ENCODE measurements at regions not wholly inside any gene's neighbourhood (a gene's known extent, or its start where the extent isn't known, plus 50 kb on each side); places are given as distances from the start of the nearest gene placed in this dataset.

- no peak for ATAC-seq
- Mint-ChIP-seq H3K4me1 (peaks cover 7% of the 10 kb centered on the region), H3K9me3 (no peaks in the 10 kb centered on the region), H3K36me3 (ENCODE audit: low read depth) (no peaks in the 10 kb centered on the region), H3K27me3 (ENCODE audit: insufficient read depth, low read depth, poor library complexity) (no peaks in the 10 kb centered on the region), H3K27ac (no peak overlapping the region), H3K4me3 (no peak overlapping the region)
- Histone ChIP-seq H3K27me3 (ENCODE audit: insufficient read depth) (no peaks in the 10 kb centered on the region), H3K4me3 (no peak overlapping the region), H4K20me1 (replicated peaks; ENCODE audit: insufficient read depth) (no peaks in the 10 kb centered on the region), H3K36me3 (ENCODE audit: insufficient read depth) (no peaks in the 10 kb centered on the region), H3F3A (replicated peaks; ENCODE audit: low read depth) (no peaks in the 10 kb centered on the region), H3K9me2 (ENCODE audit: insufficient read depth) (no peaks in the 10 kb centered on the region), H3K4me2 (no peak overlapping the region), H3K27ac (ENCODE audit: low read depth) (no peak overlapping the region), H2AFZ (no peak overlapping the region), H3K4me1 (ENCODE audit: insufficient read depth) (0 out of 2 replicates have a peak, but pooled peaks cover under 1% of the 10 kb centered on the region), H3K79me2 (replicated peaks; ENCODE audit: insufficient read depth) (no peaks in the 10 kb centered on the region)
- TF ChIP-seq, protein P1, sequence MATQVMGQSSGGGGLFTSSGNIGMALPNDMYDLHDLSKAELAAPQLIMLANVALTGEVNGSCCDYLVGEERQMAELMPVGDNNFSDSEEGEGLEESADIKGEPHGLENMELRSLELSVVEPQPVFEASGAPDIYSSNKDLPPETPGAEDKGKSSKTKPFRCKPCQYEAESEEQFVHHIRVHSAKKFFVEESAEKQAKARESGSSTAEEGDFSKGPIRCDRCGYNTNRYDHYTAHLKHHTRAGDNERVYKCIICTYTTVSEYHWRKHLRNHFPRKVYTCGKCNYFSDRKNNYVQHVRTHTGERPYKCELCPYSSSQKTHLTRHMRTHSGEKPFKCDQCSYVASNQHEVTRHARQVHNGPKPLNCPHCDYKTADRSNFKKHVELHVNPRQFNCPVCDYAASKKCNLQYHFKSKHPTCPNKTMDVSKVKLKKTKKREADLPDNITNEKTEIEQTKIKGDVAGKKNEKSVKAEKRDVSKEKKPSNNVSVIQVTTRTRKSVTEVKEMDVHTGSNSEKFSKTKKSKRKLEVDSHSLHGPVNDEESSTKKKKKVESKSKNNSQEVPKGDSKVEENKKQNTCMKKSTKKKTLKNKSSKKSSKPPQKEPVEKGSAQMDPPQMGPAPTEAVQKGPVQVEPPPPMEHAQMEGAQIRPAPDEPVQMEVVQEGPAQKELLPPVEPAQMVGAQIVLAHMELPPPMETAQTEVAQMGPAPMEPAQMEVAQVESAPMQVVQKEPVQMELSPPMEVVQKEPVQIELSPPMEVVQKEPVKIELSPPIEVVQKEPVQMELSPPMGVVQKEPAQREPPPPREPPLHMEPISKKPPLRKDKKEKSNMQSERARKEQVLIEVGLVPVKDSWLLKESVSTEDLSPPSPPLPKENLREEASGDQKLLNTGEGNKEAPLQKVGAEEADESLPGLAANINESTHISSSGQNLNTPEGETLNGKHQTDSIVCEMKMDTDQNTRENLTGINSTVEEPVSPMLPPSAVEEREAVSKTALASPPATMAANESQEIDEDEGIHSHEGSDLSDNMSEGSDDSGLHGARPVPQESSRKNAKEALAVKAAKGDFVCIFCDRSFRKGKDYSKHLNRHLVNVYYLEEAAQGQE (IDR thresholded peaks at IDR 0.05; ENCODE audit: unreplicated experiment), result no peak
- TF ChIP-seq ZNF331 (CRISPR knock-in tag; IDR thresholded peaks at IDR 0.05; ENCODE audit: low read depth) (no peak), ZNF462 (CRISPR knock-in tag; IDR thresholded peaks at IDR 0.05) (no peak), EZH2 (IDR thresholded peaks at IDR 0.05; ENCODE audit: low read depth, unreplicated experiment) (no peak), NANOG (IDR thresholded peaks at IDR 0.05; ENCODE audit: borderline replicate concordance) (no peak), POLR2AphosphoS5 (IDR thresholded peaks at IDR 0.05; ENCODE audit: low read depth) (no peak), ZNF114 (CRISPR knock-in tag; IDR thresholded peaks at IDR 0.05) (no peak), EZH2phosphoT487 (IDR thresholded peaks at IDR 0.05; ENCODE audit: unreplicated experiment) (no peak), STAT1 (IDR thresholded peaks at IDR 0.05; ENCODE audit: unreplicated experiment) (no peak), CREB1 (CRISPR knock-in tag; IDR thresholded peaks at IDR 0.05; ENCODE audit: low read depth) (no peak)
- TF ChIP-seq, protein P2, sequence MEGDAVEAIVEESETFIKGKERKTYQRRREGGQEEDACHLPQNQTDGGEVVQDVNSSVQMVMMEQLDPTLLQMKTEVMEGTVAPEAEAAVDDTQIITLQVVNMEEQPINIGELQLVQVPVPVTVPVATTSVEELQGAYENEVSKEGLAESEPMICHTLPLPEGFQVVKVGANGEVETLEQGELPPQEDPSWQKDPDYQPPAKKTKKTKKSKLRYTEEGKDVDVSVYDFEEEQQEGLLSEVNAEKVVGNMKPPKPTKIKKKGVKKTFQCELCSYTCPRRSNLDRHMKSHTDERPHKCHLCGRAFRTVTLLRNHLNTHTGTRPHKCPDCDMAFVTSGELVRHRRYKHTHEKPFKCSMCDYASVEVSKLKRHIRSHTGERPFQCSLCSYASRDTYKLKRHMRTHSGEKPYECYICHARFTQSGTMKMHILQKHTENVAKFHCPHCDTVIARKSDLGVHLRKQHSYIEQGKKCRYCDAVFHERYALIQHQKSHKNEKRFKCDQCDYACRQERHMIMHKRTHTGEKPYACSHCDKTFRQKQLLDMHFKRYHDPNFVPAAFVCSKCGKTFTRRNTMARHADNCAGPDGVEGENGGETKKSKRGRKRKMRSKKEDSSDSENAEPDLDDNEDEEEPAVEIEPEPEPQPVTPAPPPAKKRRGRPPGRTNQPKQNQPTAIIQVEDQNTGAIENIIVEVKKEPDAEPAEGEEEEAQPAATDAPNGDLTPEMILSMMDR (conservative IDR thresholded peaks at IDR 0.05; ENCODE audit: low read depth in 2 of 2), result no peak
- TF ChIP-seq, protein P3, sequence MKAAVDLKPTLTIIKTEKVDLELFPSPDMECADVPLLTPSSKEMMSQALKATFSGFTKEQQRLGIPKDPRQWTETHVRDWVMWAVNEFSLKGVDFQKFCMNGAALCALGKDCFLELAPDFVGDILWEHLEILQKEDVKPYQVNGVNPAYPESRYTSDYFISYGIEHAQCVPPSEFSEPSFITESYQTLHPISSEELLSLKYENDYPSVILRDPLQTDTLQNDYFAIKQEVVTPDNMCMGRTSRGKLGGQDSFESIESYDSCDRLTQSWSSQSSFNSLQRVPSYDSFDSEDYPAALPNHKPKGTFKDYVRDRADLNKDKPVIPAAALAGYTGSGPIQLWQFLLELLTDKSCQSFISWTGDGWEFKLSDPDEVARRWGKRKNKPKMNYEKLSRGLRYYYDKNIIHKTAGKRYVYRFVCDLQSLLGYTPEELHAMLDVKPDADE (IDR thresholded peaks at IDR 0.05), result no peak
- no peak for DNase-seq (ENCODE audit: low spot score)
These were observed 2016.0 kb upstream of the IGFBP7 start for GRCh38 chr4:59126159-59126558.
